CD4-positive, alpha-beta T cell treated with Interleukin-4 for 1 hour (primary cell): ENCODE measurements at regions not wholly inside any gene's neighbourhood (a gene's known extent, or its start where the extent isn't known, plus 50 kb on each side); places are given as distances from the start of the nearest gene placed in this dataset.

Experiments used
- DNase-seq, 2 donors: peaks; one replicate each; pipeline ENCODE4 v3.0.0-alpha.2; 2020 to 2022

- no peak for DNase-seq
Measured at GRCh38 chr22:22824340-22825212, 63.0 kb upstream of the IGLL5 start.

GRCh38 chr22:22825213-22825593 is 62.4 kb upstream of the IGLL5 start:
- DNase-seq: no peak

- no peak for DNase-seq
Measured at GRCh38 chr22:22827187-22827939, 60.3 kb upstream of the IGLL5 start.

GRCh38 chr22:22830193-22830592 is 57.4 kb upstream of the IGLL5 start:
- DNase-seq: no peak

- no peak for DNase-seq
Measured at GRCh38 chr22:22830957-22831688, 56.5 kb upstream of the IGLL5 start.

GRCh38 chr22:22833059-22833458 is 54.6 kb upstream of the IGLL5 start:
- no peak for DNase-seq

GRCh38 chr22:22833488-22833887 is 54.1 kb upstream of the IGLL5 start:
- no peak for DNase-seq

- DNase-seq: no peak
Measured at GRCh38 chr22:22834204-22834603, 53.4 kb upstream of the IGLL5 start.

- DNase-seq: no peak
Measured at GRCh38 chr22:22834783-22835182, 52.8 kb upstream of the IGLL5 start.

- no peak for DNase-seq
Measured at GRCh38 chr22:22835242-22835641, 52.4 kb upstream of the IGLL5 start.

GRCh38 chr22:22835771-22836291 is 51.8 kb upstream of the IGLL5 start:
- no peak for DNase-seq

- peak in 1 of 2 donors; percentile 35 for DNase-seq
Measured at GRCh38 chr22:22836635-22837034, 51.0 kb upstream of the IGLL5 start.
